Gastrocnemius medialis (tissue), 4 donors: ENCODE measurements at regions not wholly inside any gene's neighbourhood (a gene's known extent, or its start where the extent isn't known, plus 50 kb on each side); places are given as distances from the start of the nearest gene placed in this dataset.

Source experiments
- ATAC-seq, 2 donors: fragments of 150-250 bp; one replicate each; pipeline ENCODE4 v1.9.1; 2016
- DNase-seq, 2 donors: peaks; one replicate each; pipeline ENCODE4 v3.0.0-alpha.2; 2019
- H3K27ac ChIP-seq, 4 donors: fragments of 200-600 bp; sonication (generic); 1 replicate in 1 of 4; 2 replicates in 3 of 4; pipeline ENCODE4 v1.5.1; 2016 to 2018; ENCODE audit warnings: mild to moderate bottlenecking in 2 of 4, moderate library complexity in 1 of 4
- H3K27me3 ChIP-seq, 3 donors: fragments of 200-600 bp; sonication (generic) in 2 of 3; 1 replicate in 1 of 3; 2 replicates in 2 of 3; pipeline versions ENCODE4 v1.5.1 to v1.6.0; 2016 to 2019; ENCODE audit warnings: mild to moderate bottlenecking in 1 of 3, moderate library complexity in 1 of 3
- H3K36me3 ChIP-seq, 2 donors: fragments of 200-600 bp; sonication (generic) in 1 of 2; one replicate each; pipeline ENCODE4 v1.5.1; 2017 to 2018
- H3K4me1 ChIP-seq, 2 donors: fragments of 200-600 bp; sonication (generic) in 1 of 2; one replicate each; pipeline ENCODE4 v1.5.1; 2016 to 2017; ENCODE audit warnings: mild to moderate bottlenecking in 2 of 2
- H3K4me3 ChIP-seq, 4 donors: fragments of 200-600 bp; sonication (generic) in 3 of 4; 1 replicate in 1 of 4; 2 replicates in 3 of 4; pipeline ENCODE4 v1.5.1; 2016 to 2019; ENCODE audit warnings: mild to moderate bottlenecking in 2 of 4
- H3K9me3 ChIP-seq, 3 donors: fragments of 200-600 bp; sonication (generic) in 2 of 3; 1 replicate in 1 of 3; 2 replicates in 2 of 3; pipeline ENCODE4 v1.5.1; 2016 to 2019
- POLR2A ChIP-seq, 2 donors: fragments of 450-650 bp; IDR thresholded peaks; one replicate each; pipeline ENCODE4 v1.6.1; 2017; ENCODE audit warnings: antibody characterized with exemption in 2 of 2, mild to moderate bottlenecking in 2 of 2, moderate library complexity in 2 of 2
- in situ Hi-C, 4 donors: fragments of 200-750 bp; cut with MboI; loops; one replicate each; pipeline versions ENCODE4 v1.15.0 to v1.8.0; 2017; ENCODE audit warnings: low sequenced_read_pairs in 4 of 4
- intact Hi-C: fragments of 100-400 bp; cut with DNase I; formaldehyde crosslinking; loops from one replicate; pipeline ENCODE4 v1.15.1; 2023; ENCODE audit warnings: low total_unique reads
- TF ChIP-seq, protein P1 (sequence below), 5 experiments: fragments of 450-650 bp in 3 of 5; fragments of 200-600 bp in 2 of 5; sonication (generic) in 2 of 5; IDR thresholded peaks in 4 of 5; conservative IDR thresholded peaks in 1 of 5; 1 replicate in 4 of 5; 2 replicates in 1 of 5; pipeline ENCODE4 v1.5.1; 2016 to 2019; ENCODE audit warnings: antibody characterized with exemption in 5 of 5, mild to moderate bottlenecking in 3 of 5, moderate library complexity in 3 of 5

GRCh38 chr1:234755449-234755863 is 145.5 kb upstream of the IRF2BP2 start:
- peak; percentile 80 to 91 for DNase-seq
- Histone ChIP-seq H3K4me3 (no peak overlapping the region), H3K4me1 (peaks cover 3 to 9% of the 10 kb centered on the region in 2 donors), H3K9me3 (no peaks in the 10 kb centered on the region), H3K27ac (peak overlapping the region in 2 of 4 donors; percentile 12 to 40), H3K27me3 (no peaks in the 10 kb centered on the region), H3K36me3 (no peaks in the 10 kb centered on the region)
- ATAC-seq: peak; percentile 98 to 100
- intact Hi-C loops (loop anchor here (2.0 kb wide), 1 partner anchor 29 kb away; no protein-coding TSS in a partner anchor), in situ Hi-C loops (loop anchor here in 1 of 4 donors (10.0 kb wide), 1 partner anchor 121 kb away; no protein-coding TSS in a partner anchor)
- TF ChIP-seq, protein P1, sequence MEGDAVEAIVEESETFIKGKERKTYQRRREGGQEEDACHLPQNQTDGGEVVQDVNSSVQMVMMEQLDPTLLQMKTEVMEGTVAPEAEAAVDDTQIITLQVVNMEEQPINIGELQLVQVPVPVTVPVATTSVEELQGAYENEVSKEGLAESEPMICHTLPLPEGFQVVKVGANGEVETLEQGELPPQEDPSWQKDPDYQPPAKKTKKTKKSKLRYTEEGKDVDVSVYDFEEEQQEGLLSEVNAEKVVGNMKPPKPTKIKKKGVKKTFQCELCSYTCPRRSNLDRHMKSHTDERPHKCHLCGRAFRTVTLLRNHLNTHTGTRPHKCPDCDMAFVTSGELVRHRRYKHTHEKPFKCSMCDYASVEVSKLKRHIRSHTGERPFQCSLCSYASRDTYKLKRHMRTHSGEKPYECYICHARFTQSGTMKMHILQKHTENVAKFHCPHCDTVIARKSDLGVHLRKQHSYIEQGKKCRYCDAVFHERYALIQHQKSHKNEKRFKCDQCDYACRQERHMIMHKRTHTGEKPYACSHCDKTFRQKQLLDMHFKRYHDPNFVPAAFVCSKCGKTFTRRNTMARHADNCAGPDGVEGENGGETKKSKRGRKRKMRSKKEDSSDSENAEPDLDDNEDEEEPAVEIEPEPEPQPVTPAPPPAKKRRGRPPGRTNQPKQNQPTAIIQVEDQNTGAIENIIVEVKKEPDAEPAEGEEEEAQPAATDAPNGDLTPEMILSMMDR (IDR thresholded peaks at IDR 0.05 in 4 of 5, conservative IDR thresholded peaks at IDR 0.05 in 1 of 5): no peak
- peak; percentile 38 to 50 for TF ChIP-seq POLR2A (IDR thresholded peaks at IDR 0.05)

DNA sequence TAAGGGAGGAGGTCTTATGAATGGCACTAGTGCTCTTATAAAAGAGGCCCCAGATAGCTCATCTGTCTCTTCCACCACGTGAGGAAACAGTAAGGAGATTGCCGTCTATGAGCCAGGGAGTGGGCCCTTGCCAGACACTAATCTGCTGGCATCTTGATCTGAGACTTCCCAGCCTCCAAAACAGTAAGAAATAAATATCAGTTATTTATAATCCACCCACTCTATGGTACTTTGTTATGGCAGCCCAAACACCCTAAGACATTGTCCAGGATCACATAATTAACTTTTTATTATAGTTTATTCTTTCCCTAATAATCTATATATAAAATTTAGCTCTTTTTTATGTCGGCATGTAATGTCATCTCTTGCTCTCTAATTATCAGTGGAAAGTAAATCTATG is 144.0 kb upstream of the IRF2BP2 start:
- no peak overlapping the region for H3K4me3 ChIP-seq
- H3K36me3 ChIP-seq: no peaks in the 10 kb centered on the region
- DNase-seq (no peak), ATAC-seq (no peak)
- H3K4me1 ChIP-seq: peaks cover 3 to 9% of the 10 kb centered on the region in 2 donors
- intact Hi-C loops: loop anchor here (2.0 kb wide), 1 partner anchor 27 kb away; no protein-coding TSS in a partner anchor
- H3K9me3 ChIP-seq: no peaks in the 10 kb centered on the region
- in situ Hi-C loops: loop anchor here in 1 of 4 donors (10.0 kb wide), 1 partner anchor 119 kb away; no protein-coding TSS in a partner anchor
- H3K27me3 ChIP-seq: no peaks in the 10 kb centered on the region
- no peak overlapping the region for H3K27ac ChIP-seq
- no peak for TF ChIP-seq POLR2A (IDR thresholded peaks at IDR 0.05)
- TF ChIP-seq, protein P1 (IDR thresholded peaks at IDR 0.05 in 4 of 5, conservative IDR thresholded peaks at IDR 0.05 in 1 of 5): no peak

DNA sequence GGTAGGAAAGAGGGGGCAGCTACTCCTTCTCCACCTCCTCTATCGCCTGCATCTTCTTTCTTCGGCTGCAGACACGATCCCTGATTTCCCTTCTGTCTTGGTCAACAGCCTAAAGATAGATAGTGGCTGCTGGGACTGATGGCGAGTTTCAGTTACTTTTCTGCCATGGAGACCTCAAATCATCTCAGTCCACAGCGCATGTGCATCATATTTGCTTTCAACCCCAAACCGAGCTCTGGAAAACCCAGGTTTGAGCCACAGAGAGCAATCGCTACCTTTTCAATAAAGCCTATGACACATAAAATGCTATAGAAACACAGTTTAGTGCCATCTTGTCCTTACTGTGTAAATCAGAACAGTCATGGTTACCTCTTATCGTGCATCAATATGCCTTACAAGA is 142.9 kb upstream of the IRF2BP2 start:
- no peaks in the 10 kb centered on the region for H3K9me3 ChIP-seq
- H3K27me3 ChIP-seq: no peaks in the 10 kb centered on the region
- peaks cover 3 to 9% of the 10 kb centered on the region in 2 donors for H3K4me1 ChIP-seq
- ATAC-seq (no peak), DNase-seq (no peak)
- intact Hi-C loops: no loop called here
- H3K4me3 ChIP-seq: no peak overlapping the region
- no peak for TF ChIP-seq POLR2A (IDR thresholded peaks at IDR 0.05)
- in situ Hi-C loops: loop anchor here in 1 of 4 donors (10.0 kb wide), 1 partner anchor 118 kb away; no protein-coding TSS in a partner anchor
- no peaks in the 10 kb centered on the region for H3K36me3 ChIP-seq
- no peak overlapping the region for H3K27ac ChIP-seq

- ATAC-seq (no peak), DNase-seq (no peak)
- TF ChIP-seq, protein P1 (IDR thresholded peaks at IDR 0.05 in 4 of 5, conservative IDR thresholded peaks at IDR 0.05 in 1 of 5): no peak
- no peak for TF ChIP-seq POLR2A (IDR thresholded peaks at IDR 0.05)
- Histone ChIP-seq H3K27me3 (no peaks in the 10 kb centered on the region), H3K36me3 (no peaks in the 10 kb centered on the region), H3K9me3 (no peaks in the 10 kb centered on the region), H3K4me1 (peaks cover 3 to 9% of the 10 kb centered on the region in 2 donors), H3K27ac (no peak overlapping the region), H3K4me3 (no peak overlapping the region)
- intact Hi-C loops (no loop called here), in situ Hi-C loops (loop anchor here in 1 of 4 donors (10.0 kb wide), 1 partner anchor 117 kb away; no protein-coding TSS in a partner anchor)
Measured at GRCh38 chr1:234751678-234752077, 141.7 kb upstream of the IRF2BP2 start.

- H3K9me3 ChIP-seq: no peaks in the 10 kb centered on the region
- H3K36me3 ChIP-seq: no peaks in the 10 kb centered on the region
- TF ChIP-seq POLR2A (IDR thresholded peaks at IDR 0.05): no peak
- TF ChIP-seq, protein P1 (IDR thresholded peaks at IDR 0.05 in 4 of 5, conservative IDR thresholded peaks at IDR 0.05 in 1 of 5): no peak
- DNase-seq (no peak), ATAC-seq (no peak)
- no peak overlapping the region for H3K4me3 ChIP-seq
- H3K27me3 ChIP-seq: no peaks in the 10 kb centered on the region
- intact Hi-C loops (no loop called here), in situ Hi-C loops (loop anchor here in 1 of 4 donors (10.0 kb wide), 1 partner anchor 116 kb away; no protein-coding TSS in a partner anchor)
- peaks cover 3 to 9% of the 10 kb centered on the region in 2 donors for H3K4me1 ChIP-seq
- H3K27ac ChIP-seq: no peak overlapping the region
Measured at GRCh38 chr1:234750922-234751627, 141.1 kb upstream of the IRF2BP2 start.
